Ishikawa (cell line): ENCODE measurements at regions not wholly inside any gene's neighbourhood (a gene's known extent, or its start where the extent isn't known, plus 50 kb on each side); places are given as distances from the start of the nearest gene placed in this dataset.
A peak's percentile ranks its signal among the peaks of the same experiment; 100 is the strongest.

Source experiments
- CEBPB ChIP-seq: IDR thresholded peaks from 2 replicates; pipeline ENCODE4 v1.6.1; 2012
- CREB1 ChIP-seq: IDR thresholded peaks from 2 replicates; pipeline ENCODE4 v1.6.1; 2012; ENCODE audit warnings: low read depth
- EGR1 ChIP-seq: IDR thresholded peaks from 2 replicates; pipeline ENCODE4 v1.6.1; 2012
- EP300 ChIP-seq: IDR thresholded peaks from 2 replicates; pipeline ENCODE4 v1.6.1; 2012; ENCODE audit warnings: borderline replicate concordance
- FOXM1 ChIP-seq: IDR thresholded peaks from 2 replicates; pipeline ENCODE4 v1.6.1; 2012; ENCODE audit warnings: low read depth, borderline replicate concordance
- MAX ChIP-seq: IDR thresholded peaks from 2 replicates; pipeline ENCODE4 v1.6.1; 2012
- NFIC ChIP-seq: IDR thresholded peaks from 2 replicates; pipeline ENCODE4 v1.6.1; 2012
- RAD21 ChIP-seq: IDR thresholded peaks from 2 replicates; pipeline ENCODE4 v1.6.1; 2012; ENCODE audit warnings: low read depth
- TAF1 ChIP-seq: IDR thresholded peaks from 2 replicates; pipeline ENCODE4 v1.6.1; 2012; ENCODE audit warnings: low read depth, mild to moderate bottlenecking
- TCF12 ChIP-seq: IDR thresholded peaks from 2 replicates; pipeline ENCODE4 v1.6.1; 2012; ENCODE audit warnings: low read depth
- TEAD4 ChIP-seq: IDR thresholded peaks from 2 replicates; pipeline ENCODE4 v1.6.1; 2012
- USF1 ChIP-seq: IDR thresholded peaks from 2 replicates; pipeline ENCODE4 v1.6.1; 2012
- YY1 ChIP-seq: IDR thresholded peaks from 2 replicates; pipeline ENCODE4 v1.6.1; 2012; ENCODE audit warnings: low read depth
- ZBTB7A ChIP-seq: IDR thresholded peaks from 2 replicates; pipeline ENCODE4 v1.6.1; 2012; ENCODE audit warnings: low read depth
- TF ChIP-seq, protein P1 (sequence below): IDR thresholded peaks from 2 replicates; pipeline ENCODE4 v1.6.1; 2012; ENCODE audit warnings: low read depth, mild to moderate bottlenecking

DNA sequence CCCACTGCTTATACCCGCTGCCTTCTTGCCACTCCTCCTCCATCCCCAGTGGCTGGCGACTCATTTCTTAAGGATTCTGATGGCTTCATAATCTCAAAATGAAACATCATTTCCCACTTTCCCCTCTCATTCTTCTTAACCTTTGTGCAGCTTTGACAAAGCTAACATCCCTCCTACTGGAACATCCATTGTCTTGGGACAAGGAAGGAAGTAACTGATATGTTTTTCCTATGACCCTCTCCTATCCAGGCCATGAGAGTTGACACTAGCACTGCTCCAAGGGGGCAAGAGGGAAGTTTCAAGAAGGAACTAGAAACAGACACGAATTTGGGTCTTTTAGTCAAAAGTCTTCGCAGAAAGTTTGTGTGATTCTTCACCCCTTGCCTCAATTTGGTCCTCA lies 71.7 kb upstream of the SNX2 start:
- TF ChIP-seq EP300 (no peak), RAD21 (no peak), NFIC (no peak), ZBTB7A (no peak), TCF12 (no peak), EGR1 (no peak), TEAD4 (no peak), CREB1 (no peak), USF1 (no peak), TAF1 (no peak), FOXM1 (no peak), YY1 (no peak), MAX (no peak), CEBPB (no peak)
- TF ChIP-seq, protein P1, sequence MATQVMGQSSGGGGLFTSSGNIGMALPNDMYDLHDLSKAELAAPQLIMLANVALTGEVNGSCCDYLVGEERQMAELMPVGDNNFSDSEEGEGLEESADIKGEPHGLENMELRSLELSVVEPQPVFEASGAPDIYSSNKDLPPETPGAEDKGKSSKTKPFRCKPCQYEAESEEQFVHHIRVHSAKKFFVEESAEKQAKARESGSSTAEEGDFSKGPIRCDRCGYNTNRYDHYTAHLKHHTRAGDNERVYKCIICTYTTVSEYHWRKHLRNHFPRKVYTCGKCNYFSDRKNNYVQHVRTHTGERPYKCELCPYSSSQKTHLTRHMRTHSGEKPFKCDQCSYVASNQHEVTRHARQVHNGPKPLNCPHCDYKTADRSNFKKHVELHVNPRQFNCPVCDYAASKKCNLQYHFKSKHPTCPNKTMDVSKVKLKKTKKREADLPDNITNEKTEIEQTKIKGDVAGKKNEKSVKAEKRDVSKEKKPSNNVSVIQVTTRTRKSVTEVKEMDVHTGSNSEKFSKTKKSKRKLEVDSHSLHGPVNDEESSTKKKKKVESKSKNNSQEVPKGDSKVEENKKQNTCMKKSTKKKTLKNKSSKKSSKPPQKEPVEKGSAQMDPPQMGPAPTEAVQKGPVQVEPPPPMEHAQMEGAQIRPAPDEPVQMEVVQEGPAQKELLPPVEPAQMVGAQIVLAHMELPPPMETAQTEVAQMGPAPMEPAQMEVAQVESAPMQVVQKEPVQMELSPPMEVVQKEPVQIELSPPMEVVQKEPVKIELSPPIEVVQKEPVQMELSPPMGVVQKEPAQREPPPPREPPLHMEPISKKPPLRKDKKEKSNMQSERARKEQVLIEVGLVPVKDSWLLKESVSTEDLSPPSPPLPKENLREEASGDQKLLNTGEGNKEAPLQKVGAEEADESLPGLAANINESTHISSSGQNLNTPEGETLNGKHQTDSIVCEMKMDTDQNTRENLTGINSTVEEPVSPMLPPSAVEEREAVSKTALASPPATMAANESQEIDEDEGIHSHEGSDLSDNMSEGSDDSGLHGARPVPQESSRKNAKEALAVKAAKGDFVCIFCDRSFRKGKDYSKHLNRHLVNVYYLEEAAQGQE, result no peak

GRCh38 chr5:122704247-122705036 lies 70.4 kb upstream of the SNX2 start:
- no peak for TF ChIP-seq TAF1
- 0 out of 2 replicates have a peak, but pooled peaks have one; percentile 30 for TF ChIP-seq TEAD4
- TF ChIP-seq RAD21, result peak; percentile 56

DNA sequence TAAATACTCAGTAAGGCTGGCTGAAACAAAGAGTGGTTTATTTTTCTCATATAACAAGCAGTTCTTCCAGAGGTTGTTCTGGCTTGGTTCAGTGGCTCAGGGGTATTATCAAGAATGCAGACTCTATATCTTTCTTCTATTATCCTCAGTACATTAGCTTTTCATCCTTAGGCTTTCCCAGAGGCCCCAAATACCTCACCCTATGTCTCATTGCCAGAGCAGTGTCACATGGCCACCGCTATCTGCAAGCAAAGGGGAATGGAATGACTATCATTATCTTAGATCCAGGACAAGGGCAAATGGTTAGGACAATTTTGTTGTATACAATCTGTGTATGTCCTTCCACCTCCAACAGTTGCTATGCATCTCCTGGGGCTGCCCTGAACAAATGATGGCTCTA lies 69.0 kb upstream of the SNX2 start:
- no peak for TF ChIP-seq ZBTB7A
- no peak for TF ChIP-seq CEBPB
- no peak for TF ChIP-seq TEAD4
- TF ChIP-seq FOXM1, result no peak
- TF ChIP-seq MAX, result no peak
- TF ChIP-seq, protein P1, result no peak
- no peak for TF ChIP-seq TAF1
- TF ChIP-seq USF1, result no peak
- no peak for TF ChIP-seq EGR1
- no peak for TF ChIP-seq EP300
- no peak for TF ChIP-seq YY1
- TF ChIP-seq TCF12, result no peak
- TF ChIP-seq RAD21, result no peak
- no peak for TF ChIP-seq NFIC
- no peak for TF ChIP-seq CREB1

GRCh38 chr5:122707796-122708195 lies 67.1 kb upstream of the SNX2 start:
- TF ChIP-seq NFIC (no peak), CEBPB (no peak), FOXM1 (no peak), CREB1 (no peak), RAD21 (no peak), USF1 (no peak), TCF12 (no peak), EP300 (no peak), MAX (no peak), TEAD4 (no peak), ZBTB7A (no peak), TAF1 (no peak), YY1 (no peak), EGR1 (no peak)
- TF ChIP-seq, protein P1, result no peak
